Hippocampal formation (tissue), 2 donors: ENCODE measurements at regions not wholly inside any gene's neighbourhood (a gene's known extent, or its start where the extent isn't known, plus 50 kb on each side); places are given as distances from the start of the nearest gene placed in this dataset.
A peak's percentile ranks its signal among the peaks of the same experiment; 100 is the strongest.

Experiments used
- DNase-seq, 2 donors: peaks; one replicate each; lab custom pipeline; 2025; lab: John Stamatoyannopoulos, UW

DNA sequence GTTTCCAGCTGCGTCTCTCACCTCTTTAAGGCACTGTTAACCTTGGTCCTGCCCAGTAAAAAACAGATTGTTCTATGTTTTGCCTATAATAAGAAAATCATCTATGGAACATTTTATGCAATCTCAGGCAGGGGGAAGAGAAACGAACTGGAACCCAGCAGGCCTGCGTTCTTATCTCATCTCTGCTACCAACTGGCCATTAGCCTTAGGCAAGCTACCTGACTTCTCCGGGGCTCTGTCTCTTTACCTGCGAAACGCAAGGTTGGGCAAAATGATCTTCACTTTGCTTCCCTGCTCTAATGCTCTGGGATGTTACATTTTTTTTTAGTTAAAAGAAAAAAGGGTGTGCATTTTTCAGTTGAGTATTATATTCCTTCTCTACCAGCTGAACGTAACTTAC, 70.5 kb upstream of the WIPF1 start:
- no peak for DNase-seq

DNA sequence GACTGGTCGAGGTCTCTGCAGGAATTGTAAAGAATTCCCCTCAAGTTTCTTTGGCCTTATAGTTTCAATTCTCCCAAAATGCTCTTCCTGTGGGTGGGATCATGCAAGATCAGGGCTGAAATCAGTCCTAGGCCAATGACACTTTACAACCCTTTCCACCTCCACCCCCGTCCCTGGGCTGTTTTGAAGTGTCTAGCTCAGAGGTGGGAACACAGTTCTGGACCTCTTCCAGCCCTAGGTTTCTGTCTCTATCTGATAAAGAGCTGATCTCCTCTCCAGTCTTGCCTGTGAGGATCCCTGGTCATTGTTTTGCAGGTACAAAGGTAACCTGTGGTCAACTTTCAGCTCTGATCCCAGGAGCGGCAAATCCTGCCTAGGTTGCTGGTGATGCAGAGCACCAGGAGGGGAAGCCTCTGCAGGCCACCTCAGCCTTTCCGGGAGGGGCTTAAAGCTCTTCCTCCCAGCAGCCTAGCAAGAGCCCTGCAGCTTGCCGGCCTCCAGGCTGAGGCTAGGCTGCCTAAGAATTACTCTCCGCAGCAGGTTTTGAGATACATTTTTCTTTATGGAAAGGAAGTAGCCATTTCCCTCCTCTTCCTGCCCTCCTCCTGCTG, 69.8 kb upstream of the WIPF1 start:
- DNase-seq = no peak

DNA sequence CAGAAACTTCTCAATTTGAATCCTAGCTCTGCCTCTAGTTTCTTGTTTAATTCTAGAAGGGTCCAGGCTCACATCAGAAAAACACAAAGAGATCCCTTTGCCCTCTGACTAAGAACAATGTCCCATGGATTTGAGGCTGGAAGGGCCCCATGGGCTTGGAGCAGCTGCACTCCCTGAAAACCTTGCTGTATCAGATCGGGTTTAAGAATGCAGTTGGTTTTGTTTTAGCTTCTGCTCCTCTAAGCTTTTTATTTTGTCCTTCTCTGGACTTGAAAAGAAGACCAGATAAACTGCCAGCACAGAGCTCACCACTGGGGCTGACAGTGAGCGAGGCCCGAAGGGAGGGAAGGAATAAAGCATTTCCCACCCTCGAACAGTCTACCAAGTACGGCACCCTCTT, 69.2 kb upstream of the WIPF1 start:
- peak; percentile 57 to 58 for DNase-seq

DNA sequence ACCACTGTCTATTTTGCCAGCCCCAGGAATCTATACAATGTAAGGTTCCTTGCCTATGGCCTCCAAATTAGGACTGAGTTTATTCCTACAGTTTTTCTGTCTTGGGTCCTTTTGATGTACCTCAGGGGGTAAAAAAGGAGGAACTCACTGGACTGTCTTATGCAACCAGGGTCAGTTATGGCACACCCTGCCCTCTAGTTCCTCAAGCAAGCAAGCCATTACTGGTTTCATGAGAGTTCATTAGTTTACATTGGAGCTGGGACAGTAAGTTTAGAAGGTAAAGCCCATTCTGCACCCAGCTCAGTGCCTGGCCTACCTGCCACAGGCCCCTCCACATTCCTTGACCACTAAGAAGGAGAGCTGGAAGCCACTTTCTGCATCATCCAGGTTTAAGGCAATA, 68.7 kb upstream of the WIPF1 start:
- DNase-seq = no peak

DNA sequence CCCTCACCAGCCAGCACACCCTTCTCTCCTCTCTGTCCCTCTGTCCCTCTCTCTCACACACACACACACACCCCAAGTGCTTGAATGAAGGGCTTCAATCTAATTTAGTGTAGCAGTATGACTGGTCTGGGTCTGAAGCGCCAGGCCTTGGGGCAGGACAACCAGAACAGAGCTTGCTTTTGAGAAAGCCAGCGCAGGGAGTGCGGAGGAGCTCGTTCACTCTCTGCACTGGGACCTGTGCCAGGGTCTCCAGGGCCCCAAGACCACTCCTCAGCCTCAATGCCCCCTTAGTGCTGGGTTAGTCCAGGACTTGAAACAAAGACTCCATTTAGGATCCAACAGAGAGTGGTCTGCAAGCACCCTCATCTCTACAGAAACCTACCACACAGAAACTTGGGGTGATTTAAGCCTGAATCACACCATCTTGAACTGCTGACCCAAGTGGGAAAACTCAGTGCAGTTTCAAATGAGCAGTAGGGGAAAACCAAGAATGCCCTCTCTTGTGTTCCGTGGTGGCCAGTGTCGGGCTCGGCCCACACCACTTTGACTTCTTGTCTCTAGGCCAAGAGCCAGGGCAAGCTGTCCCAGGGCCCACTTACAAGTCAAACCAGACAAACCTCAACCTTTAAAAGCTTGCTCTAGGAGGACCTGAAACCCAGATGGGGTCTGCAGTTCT, 66.6 kb upstream of the WIPF1 start:
- peak in 1 of 2 donors; percentile 12 for DNase-seq

DNA sequence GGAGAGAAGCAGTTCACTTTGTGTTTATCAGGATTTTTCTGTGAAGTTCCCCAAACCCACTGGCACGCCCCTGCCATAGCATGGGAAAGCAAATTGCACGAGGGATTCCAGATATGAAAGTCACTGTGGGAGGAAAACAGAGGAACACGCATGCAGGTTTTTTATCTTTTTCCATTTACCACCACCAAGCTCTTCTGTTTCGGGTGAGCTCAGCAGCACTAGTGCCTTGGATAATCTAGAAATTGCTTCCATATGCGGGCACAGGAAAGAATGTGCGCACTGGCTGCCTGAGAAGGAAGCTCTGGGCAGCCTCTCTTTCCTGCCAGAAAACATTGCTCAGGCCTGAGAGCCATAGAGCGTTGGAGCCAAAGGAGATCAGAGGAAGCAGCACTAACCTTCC, 65.9 kb upstream of the WIPF1 start:
- DNase-seq = no peak

DNA sequence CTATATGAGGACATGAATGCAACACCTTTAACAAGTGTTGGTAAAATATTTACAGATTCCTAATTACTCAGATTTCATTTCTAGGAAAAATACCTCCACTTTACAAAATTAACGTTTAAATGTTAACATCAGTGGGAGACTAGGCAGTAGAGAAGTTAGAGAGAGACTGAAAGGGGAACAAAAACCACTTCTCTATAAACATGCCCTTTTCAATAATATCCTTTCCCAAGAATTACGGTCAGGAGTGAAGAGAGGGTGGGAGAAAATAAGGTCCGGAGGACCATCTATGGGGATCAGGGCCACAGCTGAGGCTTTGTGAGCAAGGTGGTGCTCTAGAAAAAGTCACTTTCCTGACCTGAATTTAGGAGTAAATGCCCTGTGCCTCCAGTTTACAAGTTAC, 65.3 kb upstream of the WIPF1 start:
- DNase-seq = no peak

DNA sequence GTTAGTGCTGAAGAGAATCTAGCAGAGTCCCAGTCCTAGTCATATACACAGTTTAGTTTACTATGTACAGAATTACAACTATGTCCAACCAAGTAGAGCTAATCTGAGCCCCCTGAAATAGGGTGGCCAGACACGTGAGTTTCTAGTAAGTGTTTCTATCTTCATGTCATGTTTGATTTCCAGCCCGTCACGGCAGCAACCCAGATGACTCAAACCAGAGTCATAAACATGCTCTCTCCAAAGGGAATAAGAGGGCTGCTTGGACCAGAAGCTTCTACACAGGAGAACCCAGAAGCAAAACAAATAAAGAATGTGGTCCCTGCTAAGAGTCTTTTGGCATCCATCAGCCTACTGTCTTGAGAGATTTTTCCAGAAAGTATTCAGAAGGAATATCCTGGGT, 64.9 kb upstream of the WIPF1 start:
- no peak for DNase-seq

DNA sequence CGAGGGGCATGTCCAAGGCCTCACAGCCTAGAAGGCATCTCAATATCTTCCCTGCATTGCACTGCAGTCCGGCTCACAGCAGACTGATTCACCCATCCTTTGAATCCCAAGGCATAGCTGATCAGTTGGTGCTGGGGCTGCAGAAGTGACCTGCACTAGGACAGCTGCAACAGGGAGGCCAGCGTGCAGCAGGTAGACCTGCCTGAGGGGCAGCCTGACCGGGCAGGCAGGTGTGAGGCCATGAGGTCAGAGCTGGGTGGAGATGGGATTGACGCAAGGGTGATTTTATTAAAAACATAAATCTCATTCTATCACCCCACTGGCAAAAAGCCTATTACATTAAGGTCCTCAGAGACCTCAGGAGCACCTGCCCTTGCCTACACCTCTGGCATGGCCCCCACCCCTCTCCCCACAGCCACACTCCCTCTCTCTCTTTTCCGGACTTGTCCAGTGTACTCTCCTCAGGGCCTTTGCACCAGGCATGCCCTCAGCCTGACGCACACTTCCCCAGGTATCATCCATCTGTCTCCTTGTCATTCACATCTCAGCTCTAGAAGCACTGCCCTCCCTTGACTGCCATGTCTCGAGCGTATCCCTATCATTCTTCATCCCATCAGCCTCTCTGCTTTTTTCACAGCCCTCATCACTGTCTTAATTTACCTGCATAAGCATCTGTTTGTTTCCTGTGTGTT, 63.5 kb upstream of the WIPF1 start:
- DNase-seq = no peak

DNA sequence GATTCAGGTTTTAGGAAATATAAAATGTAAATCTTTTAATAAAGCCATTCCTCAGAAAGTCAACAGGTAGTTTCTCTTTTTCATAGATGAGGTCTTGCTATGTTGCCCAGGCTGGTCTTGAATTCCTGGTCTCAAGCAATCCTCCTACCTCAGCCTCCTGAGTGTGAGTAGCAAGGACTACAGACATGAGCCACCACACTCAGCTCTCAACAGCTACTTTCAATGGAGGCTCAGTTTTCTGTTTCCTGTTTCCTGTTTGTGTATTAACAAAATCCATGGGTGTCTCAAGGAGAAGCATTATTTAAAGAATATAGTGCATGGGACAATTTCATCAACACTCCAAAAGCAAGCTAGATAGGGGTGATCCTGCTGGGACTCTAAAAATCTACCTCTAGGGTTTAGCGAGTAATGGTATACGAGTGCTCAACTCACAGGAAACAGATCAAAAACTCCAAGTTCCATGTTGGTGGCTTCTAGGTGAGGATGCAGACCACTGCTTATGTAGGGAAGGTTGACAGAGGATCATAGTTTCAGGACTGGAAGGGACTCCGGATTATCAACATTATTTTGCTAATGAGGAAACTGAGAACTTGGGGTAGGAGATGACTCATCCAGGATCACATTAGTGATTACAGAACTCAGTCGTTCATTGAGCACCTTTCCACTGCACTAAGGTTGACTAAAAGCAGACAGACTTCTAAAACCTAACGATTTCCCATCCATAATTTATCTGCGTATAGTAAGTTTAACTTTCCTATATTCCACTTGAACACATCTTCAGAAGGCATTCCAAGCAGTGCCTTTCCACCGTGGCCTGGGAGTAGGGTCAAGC, 61.7 kb upstream of the WIPF1 start:
- DNase-seq = no peak

DNA sequence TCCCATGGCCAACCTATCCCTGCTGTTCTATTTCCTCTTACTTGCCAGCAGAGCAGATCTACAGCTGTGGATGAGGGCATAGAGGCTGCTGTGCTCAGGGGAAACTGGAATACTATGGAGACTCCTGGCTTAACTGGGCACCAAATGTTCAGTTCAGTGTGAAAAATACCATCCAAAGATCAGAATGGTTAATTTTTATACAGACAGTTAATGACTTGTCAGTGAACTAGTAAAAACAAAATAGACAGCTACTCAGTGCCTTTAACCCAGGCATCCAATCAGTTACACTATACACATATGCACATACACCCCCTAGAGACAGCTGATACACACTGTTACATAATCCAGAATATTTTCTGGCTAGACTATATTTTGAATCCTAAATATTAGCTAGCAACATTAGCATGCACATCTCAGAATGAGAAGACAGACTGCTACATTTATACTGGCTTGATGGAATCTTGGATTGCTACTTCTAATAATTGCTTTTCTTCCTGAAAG, 59.1 kb upstream of the WIPF1 start:
- DNase-seq = no peak

DNA sequence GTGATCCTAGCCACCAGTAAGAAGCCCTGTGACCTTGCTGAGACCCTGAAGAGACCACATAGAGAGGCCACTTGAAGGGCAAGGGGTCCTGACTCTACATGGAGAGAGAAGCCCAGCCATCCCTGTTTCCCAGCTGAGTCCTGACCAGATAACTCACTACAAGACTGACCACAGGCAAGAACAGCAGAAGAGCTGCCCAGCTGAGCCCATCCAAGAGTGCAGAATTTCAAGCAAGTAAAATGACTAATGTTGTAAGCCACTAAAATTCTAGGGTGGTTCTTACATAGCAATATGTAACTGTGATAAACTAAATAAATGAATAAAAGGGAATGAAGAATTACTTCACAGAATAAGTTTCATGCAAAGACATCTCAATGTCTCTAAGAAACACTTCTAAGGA, 58.4 kb upstream of the WIPF1 start:
- no peak for DNase-seq

DNA sequence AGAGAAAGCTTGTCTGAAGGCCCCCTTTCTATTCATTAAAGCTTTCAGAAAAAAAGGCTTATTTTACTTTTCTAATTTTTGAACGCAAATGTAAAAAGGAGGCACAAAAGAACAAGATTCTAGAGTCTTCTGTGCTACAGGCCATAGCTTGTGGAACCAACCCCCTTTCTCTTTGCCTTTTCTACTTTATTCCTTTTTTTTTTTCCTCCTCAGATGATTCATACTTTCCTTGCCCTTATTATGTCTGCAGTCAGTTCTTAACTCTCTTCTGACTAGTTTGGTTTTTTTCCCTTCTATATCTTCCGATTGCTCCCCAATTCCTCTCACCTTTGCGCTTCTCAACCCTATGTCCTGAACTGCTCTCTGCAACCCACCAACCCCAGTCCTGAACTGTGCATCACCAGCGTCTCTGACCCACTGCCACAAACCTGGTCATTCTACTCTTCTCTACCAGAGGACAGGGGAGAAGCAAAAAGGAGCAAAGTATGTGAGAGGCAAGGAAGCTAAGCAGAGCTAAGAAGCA, 56.9 kb upstream of the WIPF1 start:
- DNase-seq = no peak

DNA sequence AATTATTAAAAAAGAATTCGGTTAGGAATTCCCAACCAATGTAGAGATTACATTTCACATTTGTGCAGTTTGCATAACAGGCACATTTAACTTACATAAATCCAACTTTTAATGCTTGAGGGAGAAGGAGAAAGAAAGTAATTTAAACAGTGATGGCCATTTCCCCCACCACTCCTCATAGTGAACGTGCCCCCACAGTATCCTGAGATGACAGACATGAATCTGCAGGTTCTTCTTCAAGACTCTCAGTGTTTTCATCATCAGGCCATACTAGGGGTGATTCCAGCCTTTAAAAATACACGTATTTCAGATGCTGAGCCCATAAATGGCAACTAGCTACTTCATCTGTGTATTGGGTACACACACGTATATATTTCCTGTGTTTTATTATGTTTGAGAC, 51.3 kb upstream of the WIPF1 start:
- DNase-seq = no peak
